Germinal center (tissue), 1 donor: ENCODE measurements at regions not wholly inside any gene's neighbourhood (a gene's known extent, or its start where the extent isn't known, plus 50 kb on each side); places are given as distances from the start of the nearest gene placed in this dataset.

Source experiments
- DNase-seq: peaks from one replicate; pipeline ENCODE4 v3.0.0; 2012; ENCODE audit warnings: mixed read lengths, low spot score

DNA sequence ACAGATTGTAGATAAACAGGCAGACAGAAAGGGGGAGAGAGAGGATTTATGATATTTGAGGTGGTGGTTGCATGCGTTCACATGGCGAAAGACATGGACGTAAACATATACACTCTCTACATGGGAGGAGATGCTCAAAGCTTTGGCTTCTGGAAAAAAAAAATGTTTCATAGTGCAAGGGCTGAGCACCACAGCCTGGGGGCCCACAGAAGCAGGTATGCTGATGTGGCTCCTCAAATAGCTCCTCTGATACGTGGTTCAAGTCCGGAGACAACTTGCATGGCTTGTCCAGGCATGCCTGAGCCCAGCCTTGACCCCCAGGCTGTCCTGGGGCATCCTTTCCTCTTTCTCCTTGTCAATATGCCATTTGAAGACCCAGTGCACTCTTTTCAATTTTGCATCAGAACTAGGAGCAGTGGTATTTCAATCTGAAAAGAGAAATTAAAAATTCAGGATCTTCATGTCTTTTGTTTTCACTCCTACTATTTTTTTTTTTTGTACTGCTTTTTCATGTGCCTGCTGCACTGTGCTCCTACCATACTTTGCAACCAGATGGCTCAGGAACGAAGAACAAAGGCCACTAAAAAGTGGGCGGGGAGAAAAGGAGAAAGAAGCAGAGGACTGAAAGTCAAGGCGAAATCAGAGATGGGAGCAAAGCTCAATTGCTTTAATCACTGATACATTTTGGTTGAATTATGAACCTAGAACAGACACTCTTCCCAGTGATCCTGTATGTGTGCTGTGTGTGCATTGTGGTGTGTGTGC is 495.7 kb upstream of the TCF4 start:
- DNase-seq, result no peak

DNA sequence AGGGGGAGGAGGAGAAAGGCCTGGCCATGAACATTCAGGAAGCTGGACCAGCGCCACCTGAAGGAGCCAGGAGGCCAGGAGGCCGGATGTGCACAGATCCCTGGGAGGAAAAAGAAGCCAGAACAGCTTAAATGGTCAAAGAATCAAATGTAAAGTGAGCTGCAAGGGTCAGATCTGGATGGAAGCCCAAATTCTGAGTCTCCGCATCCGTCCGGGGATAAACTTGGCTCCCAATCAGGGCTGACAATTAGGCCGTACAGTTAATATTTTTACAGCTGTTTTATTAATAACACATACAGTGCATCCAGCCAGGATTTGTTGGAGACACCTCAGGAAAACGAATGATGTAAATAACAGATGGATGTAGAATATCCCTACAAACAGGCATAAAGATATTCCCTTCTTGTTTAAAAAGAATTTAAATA is 495.1 kb upstream of the TCF4 start:
- no peak for DNase-seq

DNA sequence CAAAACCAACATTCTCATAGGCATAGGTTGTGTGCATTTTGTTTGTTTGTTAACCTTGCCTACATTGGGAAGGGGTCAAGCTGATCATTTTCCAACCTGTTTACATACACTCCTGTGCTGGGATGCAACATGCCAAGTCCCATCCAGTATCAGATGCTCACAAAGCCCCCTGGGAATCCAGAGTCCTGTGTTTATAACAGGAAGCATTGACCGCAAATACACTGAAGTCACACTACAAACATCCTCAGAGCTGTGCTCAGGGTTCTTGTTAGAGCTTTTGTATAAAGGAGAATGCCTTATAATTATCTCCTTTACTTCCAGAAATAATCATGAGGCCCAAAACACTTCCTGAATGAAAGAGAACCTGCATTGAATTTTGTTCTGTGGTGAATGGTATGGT is 488.7 kb upstream of the TCF4 start:
- no peak for DNase-seq

DNA sequence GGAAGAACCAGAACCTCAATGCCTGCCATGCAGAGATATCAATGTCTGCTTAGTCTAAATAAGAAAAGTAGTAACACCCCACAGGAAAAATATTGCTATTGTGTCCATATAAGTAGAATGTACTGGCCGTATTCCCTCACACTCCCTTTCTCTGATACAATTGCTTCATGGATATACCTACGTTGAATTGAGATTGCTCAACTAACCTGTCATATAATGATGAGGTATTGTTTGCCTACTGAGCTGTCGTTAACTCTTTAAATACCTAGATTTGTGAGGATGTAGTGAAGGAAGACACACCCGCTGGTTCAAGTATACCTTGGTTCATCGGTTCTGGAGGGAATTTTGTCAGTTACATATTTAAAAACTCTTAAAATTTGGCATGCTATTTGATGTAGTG is 480.7 kb upstream of the TCF4 start:
- DNase-seq, result no peak

DNA sequence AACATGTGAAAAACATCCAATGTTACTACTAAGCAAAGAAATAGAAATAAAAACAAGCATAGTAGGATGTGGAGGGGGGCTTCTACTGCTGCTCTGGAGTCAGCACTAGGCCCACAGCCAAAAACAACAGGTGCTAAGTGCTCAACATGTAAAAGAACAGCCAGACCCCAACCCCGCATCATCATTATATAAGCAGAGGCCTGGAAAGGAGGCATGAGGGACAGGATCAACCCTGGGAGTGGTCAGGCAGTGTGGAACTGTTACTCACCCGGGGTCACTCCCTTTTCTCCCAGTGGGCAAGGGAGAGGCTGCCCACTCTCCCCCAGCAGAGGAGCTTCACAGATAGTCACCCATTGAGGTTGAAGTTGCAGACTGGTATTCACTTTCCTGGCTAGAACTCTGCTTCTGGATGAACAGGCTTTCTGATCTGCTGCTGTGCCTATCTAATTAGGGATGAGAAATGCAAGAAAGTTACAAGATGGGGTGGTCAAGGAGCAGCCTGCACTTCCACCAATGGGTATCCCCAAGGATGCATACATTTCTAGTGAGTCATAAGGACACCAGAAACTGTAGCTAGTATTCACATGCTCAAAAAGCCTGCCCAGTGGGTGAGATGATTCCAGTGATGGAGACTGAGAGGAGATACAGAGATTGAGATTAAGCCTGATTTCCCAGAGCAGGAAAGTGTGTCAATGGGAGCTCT is 480.1 kb upstream of the TCF4 start:
- no peak for DNase-seq

DNA sequence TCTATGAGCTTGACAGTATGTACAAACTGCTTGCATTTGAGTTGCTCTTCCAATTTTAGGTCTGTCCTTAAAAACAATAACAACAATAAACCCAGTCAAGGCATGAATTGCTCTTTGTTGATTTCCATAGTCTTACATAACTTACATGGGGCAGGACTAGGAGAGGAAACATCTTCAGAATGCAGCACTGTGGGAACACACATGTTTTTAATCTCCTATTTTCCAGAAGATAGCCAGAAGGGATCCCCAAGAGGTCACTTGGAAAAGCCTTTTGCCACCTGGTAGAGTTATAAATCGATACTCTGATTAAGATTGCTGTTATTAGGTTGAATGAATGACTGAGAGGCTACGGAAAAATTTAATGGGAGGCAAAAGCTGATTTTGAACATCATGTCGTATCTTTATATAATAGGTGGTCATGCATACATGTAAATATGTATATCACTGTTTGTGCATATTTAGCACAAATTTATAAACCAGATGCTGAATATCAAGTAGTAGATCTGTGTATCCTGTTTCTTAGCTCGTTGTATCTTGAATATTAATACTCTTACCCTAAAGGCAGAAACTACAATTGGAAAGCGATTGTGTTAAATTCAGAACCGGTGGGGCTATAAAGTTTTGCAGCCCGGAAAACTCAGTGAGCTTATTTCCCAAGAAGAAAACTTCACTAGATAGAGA is 479.4 kb upstream of the TCF4 start:
- DNase-seq, result no peak

DNA sequence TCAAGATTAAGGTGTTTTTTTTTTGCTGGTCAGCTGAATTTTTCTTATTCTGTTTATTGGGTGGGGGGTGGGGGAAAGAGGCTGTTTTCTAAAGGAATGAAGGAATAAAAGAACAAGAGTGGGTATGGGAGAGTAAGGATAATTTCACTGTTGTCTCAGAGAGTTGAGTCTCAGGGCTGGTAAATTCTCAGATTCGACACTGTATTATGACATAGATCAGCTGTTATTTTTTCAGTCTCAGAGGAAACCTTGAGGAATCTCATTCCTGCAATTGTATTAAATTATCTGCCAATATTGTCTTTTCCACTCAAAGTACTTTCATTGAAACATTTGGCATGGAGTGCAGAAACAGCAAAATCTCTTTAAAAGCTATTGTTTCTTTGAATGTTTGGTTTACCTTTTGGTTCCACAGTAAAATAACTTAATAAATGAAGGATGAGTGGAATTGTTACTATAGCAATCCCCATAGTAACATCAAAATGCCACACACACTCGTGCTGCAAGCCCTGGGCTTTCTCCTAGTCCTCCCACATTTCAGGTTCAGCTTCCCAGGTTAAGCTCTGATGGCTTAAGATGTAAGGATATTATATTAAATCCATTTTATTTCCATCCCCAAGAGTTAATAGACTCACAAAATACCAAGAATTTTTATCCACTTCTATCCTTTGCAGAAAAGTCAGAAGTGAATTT is 478.7 kb upstream of the TCF4 start:
- no peak for DNase-seq

DNA sequence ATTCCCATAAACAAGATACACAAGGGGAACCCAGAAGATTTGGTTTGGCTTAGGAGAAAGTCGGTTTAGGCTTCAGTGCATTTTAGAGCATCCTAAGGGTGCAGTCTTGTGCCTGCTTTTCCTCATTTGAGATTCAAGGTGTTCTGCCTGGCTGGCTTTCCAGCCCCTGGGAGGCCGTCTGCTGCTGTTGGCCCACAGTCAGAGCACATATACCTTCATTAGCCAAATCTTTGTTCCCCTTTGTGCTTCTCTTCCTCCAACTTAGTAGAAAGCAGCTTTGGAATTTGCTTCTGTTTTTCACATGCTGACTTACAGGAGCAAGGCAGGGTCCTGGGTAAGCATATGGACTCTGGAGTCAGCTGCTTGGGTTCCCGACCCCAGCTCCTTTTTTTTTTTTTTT is 477.1 kb upstream of the TCF4 start:
- no peak for DNase-seq

DNA sequence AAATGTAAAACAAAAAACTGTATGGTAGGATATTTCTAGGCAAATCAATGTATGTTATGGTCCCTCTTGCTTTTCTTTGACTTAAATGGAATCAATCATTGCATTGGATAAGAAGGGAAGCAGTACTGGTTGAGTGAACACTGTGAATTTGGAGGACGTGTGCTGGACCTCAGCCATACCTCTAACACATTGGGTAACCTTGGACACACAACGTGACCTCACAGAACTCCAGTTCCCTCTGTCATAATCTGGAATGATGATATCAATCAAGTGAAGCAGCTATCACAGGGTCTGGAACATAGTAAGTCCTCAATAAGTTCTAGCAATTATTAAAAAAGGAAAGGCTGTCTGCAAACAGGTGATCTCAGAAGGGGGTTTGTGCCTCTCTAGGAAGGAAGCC is 474.9 kb upstream of the TCF4 start:
- DNase-seq, result no peak

DNA sequence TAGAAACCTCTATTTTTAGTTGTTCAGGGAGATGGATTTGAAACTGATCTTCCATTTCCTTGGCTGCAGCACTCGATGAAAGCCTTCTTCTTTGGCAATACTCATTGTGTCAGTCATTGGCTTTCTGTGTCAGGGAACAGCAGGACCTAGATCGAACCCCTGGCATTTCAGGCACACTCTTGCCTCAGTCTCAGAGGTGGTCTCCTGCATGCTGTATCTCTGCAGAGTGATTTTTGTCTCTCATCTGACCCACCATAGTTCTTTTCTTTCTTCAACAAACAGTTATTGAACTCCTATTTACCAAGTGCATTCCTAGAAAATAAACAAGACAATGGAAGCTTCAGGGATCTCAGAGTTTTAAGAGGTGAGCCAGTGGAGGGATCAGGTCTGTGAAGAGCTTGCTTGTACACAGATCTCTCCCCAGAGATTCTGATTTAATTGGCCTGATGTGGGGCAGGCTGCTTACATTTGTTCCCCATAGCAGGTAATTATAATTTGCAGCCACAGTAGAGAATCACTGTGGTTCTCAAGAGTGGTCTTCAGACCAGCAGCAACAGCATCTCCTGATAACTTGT is 473.1 kb upstream of the TCF4 start:
- DNase-seq, result no peak

DNA sequence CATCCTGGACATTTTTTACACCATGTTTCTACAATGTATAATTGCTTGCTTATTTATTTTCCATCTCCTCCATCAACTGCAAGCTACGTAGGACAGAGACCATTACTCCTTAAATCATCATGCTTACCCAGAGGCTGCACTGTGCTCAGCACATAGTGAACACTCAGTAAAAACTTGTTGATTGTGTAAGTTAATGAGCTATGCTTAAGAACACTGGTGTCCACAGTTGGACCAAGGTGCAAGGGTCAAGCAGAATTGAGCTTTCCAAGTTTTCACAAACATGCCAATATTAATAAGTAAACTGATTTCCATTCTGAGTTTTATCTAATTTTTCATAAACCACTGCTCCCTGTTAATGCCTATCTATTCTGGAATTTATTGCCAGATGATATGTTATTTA is 464.2 kb upstream of the TCF4 start:
- no peak for DNase-seq

DNA sequence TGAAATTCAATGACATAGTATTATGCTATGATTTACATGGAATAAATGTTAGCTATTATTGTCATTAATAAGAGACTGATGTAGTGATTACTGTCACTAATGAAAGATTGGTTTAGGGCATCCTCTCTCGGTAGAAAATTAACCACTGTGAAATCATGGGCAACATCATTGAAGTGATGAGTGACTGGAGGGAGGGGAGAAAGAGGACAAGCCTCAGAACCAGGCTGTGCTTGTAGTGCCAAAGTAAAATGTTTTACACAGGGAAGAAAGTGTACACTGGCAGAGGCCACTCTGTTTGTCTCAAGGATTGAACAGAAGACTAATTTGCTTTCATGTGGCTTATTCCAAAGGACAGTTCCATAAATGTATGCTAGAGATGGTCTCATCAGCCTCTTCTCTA is 456.2 kb upstream of the TCF4 start:
- DNase-seq, result no peak

DNA sequence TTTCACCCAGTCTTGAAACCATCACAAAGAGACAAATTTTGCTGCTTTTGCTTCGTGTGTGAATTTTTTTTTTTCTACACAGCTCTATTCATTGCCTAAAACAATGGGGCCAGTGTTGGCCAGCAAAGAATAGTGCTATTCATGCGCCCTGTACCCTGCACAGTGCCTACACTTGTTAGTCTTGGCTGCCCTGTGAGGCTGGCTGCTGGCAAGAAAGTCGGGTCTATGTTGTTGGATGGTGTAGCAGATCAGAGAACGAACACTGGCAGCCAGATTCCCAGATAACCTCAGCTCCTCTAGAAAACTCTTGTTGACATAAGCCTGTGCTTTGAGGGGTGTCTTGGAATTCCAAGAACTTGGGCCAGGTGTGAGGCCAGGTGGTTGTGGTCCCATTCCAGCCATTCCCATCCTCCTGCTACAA is 455.7 kb upstream of the TCF4 start:
- DNase-seq, result no peak

DNA sequence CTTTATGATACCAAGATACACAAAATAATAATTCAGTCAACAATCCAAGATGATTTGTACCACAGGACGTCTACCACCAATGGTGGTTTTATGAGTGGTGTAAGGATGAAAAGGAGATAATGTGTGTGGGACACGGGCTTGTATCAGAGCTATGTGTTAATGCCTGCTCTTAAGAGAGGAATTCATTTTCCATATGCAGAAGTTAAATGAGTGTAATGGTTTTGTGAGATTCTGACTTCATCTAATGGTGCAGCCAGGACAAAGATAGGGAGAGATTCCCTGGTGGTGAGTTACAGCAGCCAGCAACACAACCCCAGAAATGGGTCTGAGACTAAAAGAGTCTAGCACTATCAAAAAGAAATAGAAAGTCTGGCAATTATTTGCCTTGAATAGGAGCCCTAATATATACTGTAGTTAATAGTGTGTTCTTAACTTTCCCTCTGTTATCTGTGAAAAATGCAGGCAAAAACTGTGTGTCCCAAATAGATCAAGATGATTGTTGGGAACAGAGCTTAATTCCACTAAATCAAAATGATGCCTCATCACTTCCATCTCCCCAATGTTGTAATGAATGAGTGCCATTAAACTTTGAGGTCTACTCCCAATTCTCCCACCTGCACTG is 455.0 kb upstream of the TCF4 start:
- no peak for DNase-seq

DNA sequence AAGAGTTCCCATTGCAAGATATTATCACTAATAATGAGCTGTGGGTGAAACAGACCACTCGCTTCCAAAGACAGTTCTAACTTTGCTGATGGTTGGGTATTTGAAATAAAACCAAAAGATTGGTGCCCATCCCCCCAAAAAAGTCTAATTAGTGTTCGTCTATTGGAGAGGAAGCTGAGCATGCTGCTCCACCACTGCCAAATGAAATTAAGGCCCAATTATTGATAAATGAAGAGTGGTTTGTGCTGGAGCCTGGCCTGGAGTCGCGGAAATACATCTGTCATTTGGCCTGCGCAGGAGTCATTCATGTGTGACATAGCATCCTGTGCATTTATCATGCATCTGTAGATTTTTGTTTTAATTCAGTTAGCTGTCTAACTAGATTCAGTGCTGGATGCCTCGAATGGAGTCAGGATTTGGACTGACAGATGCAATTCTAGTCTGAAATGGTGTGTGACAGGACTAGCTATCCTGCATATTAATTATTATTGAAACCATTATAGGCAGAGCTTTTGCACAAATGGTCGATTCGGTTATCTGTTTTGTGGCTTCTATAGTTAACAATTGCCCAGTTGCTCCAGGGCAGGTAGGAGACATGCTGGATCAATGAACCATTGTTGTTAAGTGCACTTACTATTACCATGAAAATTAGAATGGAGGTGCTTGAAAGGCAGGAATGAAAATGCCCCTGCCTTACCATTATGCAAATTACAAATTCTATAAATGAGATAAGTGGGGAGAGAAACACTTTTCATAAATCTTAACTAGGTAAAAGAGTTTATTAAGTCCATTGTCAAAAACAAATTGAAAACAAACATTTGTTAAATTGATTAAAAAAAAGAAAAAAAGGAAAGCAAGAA is 450.4 kb upstream of the TCF4 start:
- DNase-seq, result peak; percentile 2

DNA sequence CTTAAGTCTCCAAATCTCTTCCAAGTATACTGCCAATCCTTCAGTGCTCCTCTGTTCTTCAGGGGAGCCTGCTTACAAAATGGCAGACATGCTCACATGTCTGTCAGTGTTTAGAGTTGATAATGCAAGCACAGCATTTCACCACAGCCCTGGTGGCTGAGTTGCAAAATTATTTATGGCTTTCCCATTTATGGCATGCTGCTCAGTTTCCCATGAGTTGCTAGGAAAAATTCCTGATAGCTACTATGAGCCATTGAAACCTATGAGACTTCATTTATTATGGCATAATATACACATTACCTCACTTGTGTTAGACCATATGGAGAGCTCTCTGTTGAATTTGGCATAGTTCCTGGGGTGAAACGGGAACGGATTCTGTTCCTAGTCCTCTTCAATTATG is 448.7 kb upstream of the TCF4 start:
- no peak for DNase-seq

DNA sequence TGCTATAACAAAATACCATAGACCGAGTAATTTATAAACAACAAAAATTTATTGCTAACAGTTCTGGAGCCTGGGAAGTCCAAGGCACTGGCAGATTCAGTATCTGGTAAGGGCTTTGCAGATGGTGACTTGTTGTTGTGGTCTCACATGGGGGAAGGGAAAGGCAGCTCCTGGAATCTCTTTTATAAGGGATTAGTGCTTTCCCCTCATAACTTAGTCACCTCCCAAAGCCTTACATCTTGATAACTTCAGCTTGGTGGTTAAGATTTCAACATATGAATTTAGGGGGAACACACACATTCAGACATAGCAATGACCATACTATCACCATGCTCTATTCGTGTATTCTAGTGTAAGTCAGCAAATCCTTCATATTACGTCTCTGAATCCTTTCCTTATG is 447.6 kb upstream of the TCF4 start:
- DNase-seq, result no peak

DNA sequence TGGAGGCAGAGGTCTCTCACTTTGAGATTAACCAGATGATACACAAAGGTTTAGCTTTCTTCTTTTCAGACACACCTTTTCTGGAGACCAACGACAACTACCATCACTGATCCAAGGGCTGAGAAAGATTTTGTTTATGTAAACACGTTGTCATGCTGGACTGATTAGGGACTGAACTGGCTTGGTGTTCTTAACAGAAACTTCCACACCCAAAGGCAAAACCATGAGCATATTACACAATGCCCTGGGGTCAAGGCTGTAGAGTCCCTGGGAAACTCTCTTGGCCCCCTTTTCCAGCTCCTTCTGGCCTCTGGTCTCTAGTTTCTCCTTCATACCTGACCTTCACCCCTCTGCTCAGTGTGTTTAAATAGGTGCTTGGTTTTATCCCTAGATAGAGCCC is 447.0 kb upstream of the TCF4 start:
- DNase-seq, result no peak

DNA sequence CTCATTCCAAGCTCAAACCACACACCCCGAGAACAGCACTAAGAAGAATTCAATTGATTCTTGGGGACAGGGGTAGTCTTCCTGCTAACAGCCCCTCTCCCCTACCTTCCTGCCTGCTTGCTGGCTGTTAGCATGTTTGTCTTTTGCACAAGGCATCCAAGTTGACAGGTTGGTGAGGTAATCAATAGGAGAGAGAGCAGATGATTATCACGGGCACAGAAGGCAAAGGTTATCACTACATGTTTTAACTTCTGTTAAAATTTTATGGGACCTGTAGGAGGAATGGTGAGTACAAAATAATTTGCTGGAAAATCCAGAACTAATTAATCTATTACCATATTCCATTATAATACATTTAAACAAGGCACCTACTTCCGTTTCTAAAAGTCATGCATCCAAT is 442.1 kb upstream of the TCF4 start:
- no peak for DNase-seq

DNA sequence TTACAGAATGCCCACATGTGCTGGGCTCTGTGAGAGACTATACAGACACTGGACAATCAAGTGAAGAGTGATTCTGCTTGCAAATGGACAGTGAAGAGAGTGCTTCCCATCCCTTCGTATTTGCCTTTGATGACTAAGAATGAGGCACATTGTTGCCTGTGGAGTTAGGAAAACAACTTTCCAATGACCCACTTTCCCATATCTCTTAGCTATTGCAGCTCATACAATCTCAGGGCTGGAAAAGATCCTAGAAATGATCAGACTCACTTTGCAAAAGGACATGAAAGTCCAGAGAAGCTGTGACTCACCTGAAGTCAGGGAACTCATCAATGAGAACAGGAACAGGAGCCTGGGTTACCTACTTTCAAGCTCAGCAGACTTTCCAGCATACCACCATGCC is 440.5 kb upstream of the TCF4 start:
- DNase-seq, result no peak

DNA sequence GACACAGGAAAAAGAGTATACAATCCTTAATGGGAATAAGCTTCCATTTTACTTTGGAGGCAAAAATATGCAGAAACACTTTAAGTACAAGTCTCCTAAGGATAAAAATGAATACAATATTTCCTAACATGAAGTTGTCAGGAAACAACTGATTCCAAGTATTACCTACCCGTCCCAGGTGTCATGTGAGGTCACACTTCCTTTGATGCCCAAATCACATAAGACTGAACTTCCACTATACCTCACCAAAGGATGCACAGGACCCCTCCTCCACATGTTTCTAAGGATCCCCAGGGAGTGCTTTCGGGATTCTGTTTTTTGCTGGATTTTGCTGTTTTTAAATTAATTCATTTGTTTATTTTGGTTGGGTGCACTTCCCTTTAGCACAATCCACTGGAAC is 438.5 kb upstream of the TCF4 start:
- no peak for DNase-seq
